HCT116 (cell line): ENCODE measurements at regions not wholly inside any gene's neighbourhood (a gene's known extent, or its start where the extent isn't known, plus 50 kb on each side); places are given as distances from the start of the nearest gene placed in this dataset.
"Not testable (repeated sequence)": the region's sequence is repeated elsewhere in the genome, so short reads cannot be mapped to it uniquely, and the experiment has no call there.

Experiments
- ATAC-seq: fragments of 200-7000 bp; cut with Tn5 transposase; 2 replicates; pipeline ENCODE4 v1.9.1; 2020; ENCODE audit warnings: mild to moderate bottlenecking, moderate library complexity
- BruUV-seq: library from RNA; stranded (reverse); fragments of 400-500 nt; replicated peaks from 2 replicates; lab custom pipeline; 2021; lab: Mats Ljungman, UMichigan
- CTCF ChIA-PET: fragments of 300-600 bp; sonication (Branson Sonifier 250); formaldehyde crosslinking; loops from one replicate; lab custom pipeline; 2021; ENCODE audit warnings: antibody characterized with exemption; lab: Charles Lee
- POLR2A ChIA-PET: fragments of 300-600, 350-600 bp; sonication (Branson Sonifier 250); formaldehyde crosslinking; loops from one replicate; lab custom pipeline; 2021; ENCODE audit warnings: antibody characterized with exemption; lab: Charles Lee
- RAD21 ChIA-PET, 2 experiments: fragments of 300-600 bp; sonication (Branson Sonifier 250); formaldehyde crosslinking; loops; one replicate each; lab custom pipeline; 2023; ENCODE audit warnings: low total read pairs in 2 of 2; ENCODE audit not compliant: uncharacterized antibody in 2 of 2, unreplicated experiment in 2 of 2, low non-redundant PET in 1 of 2; lab: Charles Lee
- DNase-seq: peaks from one replicate; pipeline ENCODE4 v3.0.0-alpha.2; 2010; ENCODE audit warnings: low read depth, low spot score
- H2AFZ ChIP-seq: fragments of 200-600 bp; shearing (Covaris generic), sonication (generic); 2 replicates; pipeline ENCODE4 v1.6.1; 2017; ENCODE audit warnings: low read depth, mixed run types, mixed read lengths, antibody characterized with exemption, low read length; ENCODE audit not compliant: poor library complexity, severe bottlenecking
- H3K27ac ChIP-seq: 2 replicates; pipeline ENCODE4 v1.5.1; 2012; ENCODE audit warnings: low read depth, low read length
- H3K27me3 ChIP-seq: fragments of 200-600 bp; sonication (generic); 2 replicates; pipeline ENCODE4 v1.6.1; 2016; ENCODE audit warnings: mixed run types, low read length, mixed read lengths; ENCODE audit not compliant: insufficient read depth
- H3K36me3 ChIP-seq, 2 experiments: fragments of 200-500 bp in 1 of 2; fragments of 200-600 bp in 1 of 2; sonication (Bioruptor generic) in 1 of 2; sonication (generic) in 1 of 2; 2 replicates each; pipeline versions ENCODE4 v1.5.1 to v1.6.1; 2014 to 2016; ENCODE audit warnings: low read length in 2 of 2, inconsistent platforms in 1 of 2, mixed read lengths in 1 of 2, mixed run types in 1 of 2; ENCODE audit not compliant: insufficient read depth in 2 of 2, control insufficient read depth in 1 of 2
- H3K4me1 ChIP-seq, 2 experiments: fragments of 200-600 bp in 1 of 2; sonication (generic) in 1 of 2; 2 replicates each; pipeline versions ENCODE4 v1.5.1 to v1.6.1; 2012 to 2017; ENCODE audit warnings: low read length in 2 of 2, inconsistent platforms in 1 of 2, mild to moderate bottlenecking in 1 of 2, mixed read lengths in 1 of 2, mixed run types in 1 of 2, moderate library complexity in 1 of 2; ENCODE audit not compliant: insufficient read depth in 2 of 2, control insufficient read depth in 1 of 2
- H3K4me2 ChIP-seq: fragments of 200-600 bp; sonication (generic); 2 replicates; pipeline ENCODE4 v1.6.1; 2017; ENCODE audit warnings: mixed run types, low read length, mixed read lengths
- H3K4me3 ChIP-seq, 2 experiments: fragments of 200-600 bp in 1 of 2; sonication (generic) in 1 of 2; replicated peaks in 1 of 2; 2 replicates each; pipeline ENCODE4 v1.5.1; 2011 to 2016; ENCODE audit warnings: low read length in 2 of 2, control low read depth in 1 of 2, low read depth in 1 of 2, mild to moderate bottlenecking in 1 of 2, mixed read lengths in 1 of 2, mixed run types in 1 of 2
- H3K79me2 ChIP-seq: fragments of 200-600 bp; sonication (generic); 2 replicates; pipeline ENCODE4 v1.6.1; 2017; ENCODE audit warnings: mild to moderate bottlenecking, mixed run types, low read length, moderate library complexity, mixed read lengths; ENCODE audit not compliant: insufficient read depth
- H3K9ac ChIP-seq: fragments of 200-600 bp; sonication (generic); 2 replicates; pipeline ENCODE4 v1.6.1; 2016; ENCODE audit warnings: low read length, mixed read lengths
- H3K9me2 ChIP-seq: fragments of 200-600 bp; sonication (generic), shearing (Covaris generic); 2 replicates; pipeline ENCODE4 v1.6.1; 2017; ENCODE audit warnings: mixed run types, mild to moderate bottlenecking, moderate library complexity; ENCODE audit not compliant: insufficient read depth
- H3K9me3 ChIP-seq, 2 experiments: fragments of 200-500 bp in 1 of 2; fragments of 200-600 bp in 1 of 2; sonication (Bioruptor generic) in 1 of 2; sonication (generic) in 1 of 2; 2 replicates each; pipeline ENCODE4 v1.6.1; 2014 to 2017; ENCODE audit warnings: low read length in 2 of 2, mixed read lengths in 2 of 2, inconsistent platforms in 1 of 2, low read depth in 1 of 2, mild to moderate bottlenecking in 1 of 2, mixed run types in 1 of 2, moderate library complexity in 1 of 2; ENCODE audit not compliant: control insufficient read depth in 1 of 2, insufficient read depth in 1 of 2
- H4K20me1 ChIP-seq: fragments of 200-600 bp; sonication (generic), shearing (Covaris generic); 2 replicates; pipeline ENCODE4 v1.6.1; 2017; ENCODE audit warnings: mixed run types, mild to moderate bottlenecking, moderate library complexity; ENCODE audit not compliant: insufficient read depth
- ATF3 ChIP-seq: IDR thresholded peaks from 2 replicates; pipeline ENCODE4 v1.6.1; 2012
- CBX3 ChIP-seq: IDR thresholded peaks from 2 replicates; pipeline ENCODE4 v1.6.1; 2012; ENCODE audit warnings: low read depth
- CTCF ChIP-seq, 3 experiments: fragments of 200-600 bp in 1 of 3; sonication (generic) in 1 of 3; IDR thresholded peaks in 2 of 3; conservative IDR thresholded peaks in 1 of 3; 2 replicates each; pipeline ENCODE4 v1.5.1; 2012 to 2017; ENCODE audit warnings: low read depth in 2 of 3, low read length in 2 of 3, antibody characterized with exemption in 1 of 3, borderline replicate concordance in 1 of 3, control low read depth in 1 of 3, mild to moderate bottlenecking in 1 of 3, mixed read lengths in 1 of 3, mixed run types in 1 of 3, moderate library complexity in 1 of 3; ENCODE audit not compliant: insufficient read depth in 1 of 3
- EGR1 ChIP-seq: IDR thresholded peaks from 2 replicates; pipeline ENCODE4 v1.6.1; 2012; ENCODE audit warnings: low read depth
- ELF1 ChIP-seq: IDR thresholded peaks from 2 replicates; pipeline ENCODE4 v1.6.1; 2012; ENCODE audit warnings: low read depth, borderline replicate concordance
- EZH2 ChIP-seq: fragments of 200-600 bp; sonication (generic); IDR thresholded peaks from 2 replicates; pipeline ENCODE4 v1.6.1; 2017; ENCODE audit warnings: antibody characterized with exemption, mixed run types
- EZH2phosphoT487 ChIP-seq: fragments of 200-600 bp; IDR thresholded peaks from 2 replicates; pipeline ENCODE4 v1.6.1; 2018; ENCODE audit warnings: antibody characterized with exemption, borderline replicate concordance
- FOSL1 ChIP-seq: IDR thresholded peaks from 2 replicates; pipeline ENCODE4 v1.6.1; 2012; ENCODE audit warnings: low read depth
- JUND ChIP-seq: IDR thresholded peaks from 2 replicates; pipeline ENCODE4 v1.6.1; 2012
- MAX ChIP-seq: IDR thresholded peaks from 2 replicates; pipeline ENCODE4 v1.6.1; 2012
- POLR2A ChIP-seq: IDR thresholded peaks from 2 replicates; pipeline ENCODE4 v1.7.0; 2011; ENCODE audit warnings: borderline replicate concordance; ENCODE audit not compliant: insufficient read depth, insufficient read length; ENCODE audit errors: extremely low read depth
- RAD21 ChIP-seq: IDR thresholded peaks from 2 replicates; pipeline ENCODE4 v1.6.1; 2012; ENCODE audit warnings: low read depth, mild to moderate bottlenecking
- SIN3A ChIP-seq: IDR thresholded peaks from 2 replicates; pipeline ENCODE4 v1.6.1; 2012; ENCODE audit warnings: low read depth
- SRF ChIP-seq: IDR thresholded peaks from 2 replicates; pipeline ENCODE4 v1.6.1; 2012; ENCODE audit warnings: low read depth
- TCF7L2 ChIP-seq: IDR thresholded peaks from 2 replicates; pipeline ENCODE4 v1.7.0; 2011; ENCODE audit warnings: borderline replicate concordance, inconsistent platforms; ENCODE audit not compliant: insufficient read depth, insufficient read length; ENCODE audit errors: extremely low read depth
- YY1 ChIP-seq: IDR thresholded peaks from 2 replicates; pipeline ENCODE4 v1.6.1; 2011; ENCODE audit warnings: low read length, low read depth, moderate library complexity, mild to moderate bottlenecking; ENCODE audit not compliant: insufficient replicate concordance; ENCODE audit errors: extremely low read depth
- ZBTB33 ChIP-seq: IDR thresholded peaks from 2 replicates; pipeline ENCODE4 v1.6.1; 2011; ENCODE audit warnings: mild to moderate bottlenecking, low read length, moderate library complexity; ENCODE audit not compliant: insufficient replicate concordance; ENCODE audit errors: extremely low read depth
- ZFX ChIP-seq: fragments of 450-650 bp; IDR thresholded peaks from 2 replicates; pipeline ENCODE4 v1.6.1; 2017
- ZNF274 ChIP-seq: fragments of 200-500 bp; sonication (Bioruptor generic); IDR thresholded peaks from 2 replicates; pipeline ENCODE4 v1.6.1; 2014; ENCODE audit warnings: mild to moderate bottlenecking, low read depth, low read length, inconsistent platforms
- intact Hi-C: fragments of 100-400 bp; cut with micrococcal nuclease; formaldehyde crosslinking; loops from 2 replicates; pipeline ENCODE4 v1.10.0; 2022

- H3K27me3 ChIP-seq, intact Hi-C loops: not testable (repeated sequence)
Observed at GRCh38 chr2:16415861-16416260, 249.8 kb downstream of the CYRIA start.

GRCh38 chr2:16413947-16414346 lies 251.7 kb downstream of the CYRIA start:
- intact Hi-C loops: no loop called here
- Histone ChIP-seq H3K4me1 (no peaks in the 10 kb centered on the region), H3K4me3 (no peak overlapping the region), H3K9ac (no peak overlapping the region), H3K79me2 (no peaks in the 10 kb centered on the region), H3K4me2 (no peak overlapping the region), H3K9me2 (no peaks in the 10 kb centered on the region), H2AFZ (no peak overlapping the region), H4K20me1 (no peaks in the 10 kb centered on the region), H3K27me3 (no peaks in the 10 kb centered on the region), H3K9me3 (no peaks in the 10 kb centered on the region), H3K36me3 (no peaks in the 10 kb centered on the region), H3K27ac (no peak overlapping the region)
- RAD21 ChIA-PET: no interaction called here
- DNase-seq: no peak
- CTCF ChIA-PET: no interaction called here
- TF ChIP-seq POLR2A (no peak), ELF1 (no peak), MAX (no peak), ATF3 (no peak), TCF7L2 (no peak), EZH2phosphoT487 (no peak), FOSL1 (no peak), ZBTB33 (no peak), YY1 (no peak), EGR1 (no peak), EZH2 (no peak), ZNF274 (no peak), SRF (no peak), JUND (no peak), SIN3A (no peak), RAD21 (no peak), CBX3 (no peak), CTCF (IDR thresholded peaks at IDR 0.05 in 2 of 3, conservative IDR thresholded peaks at IDR 0.05 in 1 of 3; ENCODE audit: borderline replicate concordance in 1 of 3, insufficient read depth in 1 of 3, low read depth in 2 of 3, low read length in 2 of 3) (no peak), ZFX (no peak)
- ATAC-seq: no peak
- POLR2A ChIA-PET: no interaction called here
- no TSS peak for BruUV-seq

More at GRCh38 chr2:16415861-16416260, 249.8 kb downstream of the CYRIA start:
- DNase-seq, H3K79me2 ChIP-seq, H3K4me2 ChIP-seq, H3K9me3 ChIP-seq, H3K9me2 ChIP-seq, CTCF ChIA-PET, ATAC-seq, BruUV-seq, H3K4me1 ChIP-seq, RAD21 ChIA-PET, H4K20me1 ChIP-seq, H3K27ac ChIP-seq, POLR2A ChIA-PET, H3K4me3 ChIP-seq, H2AFZ ChIP-seq, H3K9ac ChIP-seq, H3K36me3 ChIP-seq: not testable (repeated sequence)
